HCT116 (cell line): ENCODE measurements at regions not wholly inside any gene's neighbourhood (a gene's known extent, or its start where the extent isn't known, plus 50 kb on each side); places are given as distances from the start of the nearest gene placed in this dataset.

ENCODE experiments used
- ATAC-seq: fragments of 200-7000 bp; cut with Tn5 transposase; 2 replicates; pipeline ENCODE4 v1.9.1; 2020; ENCODE audit warnings: mild to moderate bottlenecking, moderate library complexity
- BruUV-seq: library from RNA; stranded (reverse); fragments of 400-500 nt; replicated peaks from 2 replicates; lab custom pipeline; 2021; lab: Mats Ljungman, UMichigan
- CTCF ChIA-PET: fragments of 300-600 bp; sonication (Branson Sonifier 250); formaldehyde crosslinking; loops from one replicate; lab custom pipeline; 2021; ENCODE audit warnings: antibody characterized with exemption; lab: Charles Lee
- POLR2A ChIA-PET: fragments of 300-600, 350-600 bp; sonication (Branson Sonifier 250); formaldehyde crosslinking; loops from one replicate; lab custom pipeline; 2021; ENCODE audit warnings: antibody characterized with exemption; lab: Charles Lee
- RAD21 ChIA-PET, 2 experiments: fragments of 300-600 bp; sonication (Branson Sonifier 250); formaldehyde crosslinking; loops; one replicate each; lab custom pipeline; 2023; ENCODE audit warnings: low total read pairs in 2 of 2; ENCODE audit not compliant: uncharacterized antibody in 2 of 2, unreplicated experiment in 2 of 2, low non-redundant PET in 1 of 2; lab: Charles Lee
- DNase-seq: peaks from one replicate; pipeline ENCODE4 v3.0.0-alpha.2; 2010; ENCODE audit warnings: low read depth, low spot score
- H2AFZ ChIP-seq: fragments of 200-600 bp; shearing (Covaris generic), sonication (generic); 2 replicates; pipeline ENCODE4 v1.6.1; 2017; ENCODE audit warnings: low read depth, mixed run types, mixed read lengths, antibody characterized with exemption, low read length; ENCODE audit not compliant: poor library complexity, severe bottlenecking
- H3K27ac ChIP-seq: 2 replicates; pipeline ENCODE4 v1.5.1; 2012; ENCODE audit warnings: low read depth, low read length
- H3K27me3 ChIP-seq: fragments of 200-600 bp; sonication (generic); 2 replicates; pipeline ENCODE4 v1.6.1; 2016; ENCODE audit warnings: mixed run types, low read length, mixed read lengths; ENCODE audit not compliant: insufficient read depth
- H3K36me3 ChIP-seq, 2 experiments: fragments of 200-500 bp in 1 of 2; fragments of 200-600 bp in 1 of 2; sonication (Bioruptor generic) in 1 of 2; sonication (generic) in 1 of 2; 2 replicates each; pipeline versions ENCODE4 v1.5.1 to v1.6.1; 2014 to 2016; ENCODE audit warnings: low read length in 2 of 2, inconsistent platforms in 1 of 2, mixed read lengths in 1 of 2, mixed run types in 1 of 2; ENCODE audit not compliant: insufficient read depth in 2 of 2, control insufficient read depth in 1 of 2
- H3K4me1 ChIP-seq, 2 experiments: fragments of 200-600 bp in 1 of 2; sonication (generic) in 1 of 2; 2 replicates each; pipeline versions ENCODE4 v1.5.1 to v1.6.1; 2012 to 2017; ENCODE audit warnings: low read length in 2 of 2, inconsistent platforms in 1 of 2, mild to moderate bottlenecking in 1 of 2, mixed read lengths in 1 of 2, mixed run types in 1 of 2, moderate library complexity in 1 of 2; ENCODE audit not compliant: insufficient read depth in 2 of 2, control insufficient read depth in 1 of 2
- H3K4me2 ChIP-seq: fragments of 200-600 bp; sonication (generic); 2 replicates; pipeline ENCODE4 v1.6.1; 2017; ENCODE audit warnings: mixed run types, low read length, mixed read lengths
- H3K4me3 ChIP-seq, 2 experiments: fragments of 200-600 bp in 1 of 2; sonication (generic) in 1 of 2; replicated peaks in 1 of 2; 2 replicates each; pipeline ENCODE4 v1.5.1; 2011 to 2016; ENCODE audit warnings: low read length in 2 of 2, control low read depth in 1 of 2, low read depth in 1 of 2, mild to moderate bottlenecking in 1 of 2, mixed read lengths in 1 of 2, mixed run types in 1 of 2
- H3K79me2 ChIP-seq: fragments of 200-600 bp; sonication (generic); 2 replicates; pipeline ENCODE4 v1.6.1; 2017; ENCODE audit warnings: mild to moderate bottlenecking, mixed run types, low read length, moderate library complexity, mixed read lengths; ENCODE audit not compliant: insufficient read depth
- H3K9ac ChIP-seq: fragments of 200-600 bp; sonication (generic); 2 replicates; pipeline ENCODE4 v1.6.1; 2016; ENCODE audit warnings: low read length, mixed read lengths
- H3K9me2 ChIP-seq: fragments of 200-600 bp; sonication (generic), shearing (Covaris generic); 2 replicates; pipeline ENCODE4 v1.6.1; 2017; ENCODE audit warnings: mixed run types, mild to moderate bottlenecking, moderate library complexity; ENCODE audit not compliant: insufficient read depth
- H3K9me3 ChIP-seq, 2 experiments: fragments of 200-500 bp in 1 of 2; fragments of 200-600 bp in 1 of 2; sonication (Bioruptor generic) in 1 of 2; sonication (generic) in 1 of 2; 2 replicates each; pipeline ENCODE4 v1.6.1; 2014 to 2017; ENCODE audit warnings: low read length in 2 of 2, mixed read lengths in 2 of 2, inconsistent platforms in 1 of 2, low read depth in 1 of 2, mild to moderate bottlenecking in 1 of 2, mixed run types in 1 of 2, moderate library complexity in 1 of 2; ENCODE audit not compliant: control insufficient read depth in 1 of 2, insufficient read depth in 1 of 2
- H4K20me1 ChIP-seq: fragments of 200-600 bp; sonication (generic), shearing (Covaris generic); 2 replicates; pipeline ENCODE4 v1.6.1; 2017; ENCODE audit warnings: mixed run types, mild to moderate bottlenecking, moderate library complexity; ENCODE audit not compliant: insufficient read depth
- CBX3 ChIP-seq: IDR thresholded peaks from 2 replicates; pipeline ENCODE4 v1.6.1; 2012; ENCODE audit warnings: low read depth
- CTCF ChIP-seq, 3 experiments: fragments of 200-600 bp in 1 of 3; sonication (generic) in 1 of 3; IDR thresholded peaks in 2 of 3; conservative IDR thresholded peaks in 1 of 3; 2 replicates each; pipeline ENCODE4 v1.5.1; 2012 to 2017; ENCODE audit warnings: low read depth in 2 of 3, low read length in 2 of 3, antibody characterized with exemption in 1 of 3, borderline replicate concordance in 1 of 3, control low read depth in 1 of 3, mild to moderate bottlenecking in 1 of 3, mixed read lengths in 1 of 3, mixed run types in 1 of 3, moderate library complexity in 1 of 3; ENCODE audit not compliant: insufficient read depth in 1 of 3
- EGR1 ChIP-seq: IDR thresholded peaks from 2 replicates; pipeline ENCODE4 v1.6.1; 2012; ENCODE audit warnings: low read depth
- ELF1 ChIP-seq: IDR thresholded peaks from 2 replicates; pipeline ENCODE4 v1.6.1; 2012; ENCODE audit warnings: low read depth, borderline replicate concordance
- EZH2 ChIP-seq: fragments of 200-600 bp; sonication (generic); IDR thresholded peaks from 2 replicates; pipeline ENCODE4 v1.6.1; 2017; ENCODE audit warnings: antibody characterized with exemption, mixed run types
- EZH2phosphoT487 ChIP-seq: fragments of 200-600 bp; IDR thresholded peaks from 2 replicates; pipeline ENCODE4 v1.6.1; 2018; ENCODE audit warnings: antibody characterized with exemption, borderline replicate concordance
- FOSL1 ChIP-seq: IDR thresholded peaks from 2 replicates; pipeline ENCODE4 v1.6.1; 2012; ENCODE audit warnings: low read depth
- POLR2AphosphoS5 ChIP-seq: IDR thresholded peaks from 2 replicates; pipeline ENCODE4 v1.6.1; 2011; ENCODE audit warnings: mild to moderate bottlenecking, low read depth, low read length, moderate library complexity
- RAD21 ChIP-seq: IDR thresholded peaks from 2 replicates; pipeline ENCODE4 v1.6.1; 2012; ENCODE audit warnings: low read depth, mild to moderate bottlenecking
- REST ChIP-seq: IDR thresholded peaks from 2 replicates; pipeline ENCODE4 v1.6.1; 2012; ENCODE audit warnings: low read depth
- SIN3A ChIP-seq: IDR thresholded peaks from 2 replicates; pipeline ENCODE4 v1.6.1; 2012; ENCODE audit warnings: low read depth
- SP1 ChIP-seq: IDR thresholded peaks from 2 replicates; pipeline ENCODE4 v1.6.1; 2012; ENCODE audit warnings: low read depth
- TCF7L2 ChIP-seq: IDR thresholded peaks from 2 replicates; pipeline ENCODE4 v1.7.0; 2011; ENCODE audit warnings: borderline replicate concordance, inconsistent platforms; ENCODE audit not compliant: insufficient read depth, insufficient read length; ENCODE audit errors: extremely low read depth
- YY1 ChIP-seq: IDR thresholded peaks from 2 replicates; pipeline ENCODE4 v1.6.1; 2011; ENCODE audit warnings: low read length, low read depth, moderate library complexity, mild to moderate bottlenecking; ENCODE audit not compliant: insufficient replicate concordance; ENCODE audit errors: extremely low read depth
- ZFX ChIP-seq: fragments of 450-650 bp; IDR thresholded peaks from 2 replicates; pipeline ENCODE4 v1.6.1; 2017
- ZNF274 ChIP-seq: fragments of 200-500 bp; sonication (Bioruptor generic); IDR thresholded peaks from 2 replicates; pipeline ENCODE4 v1.6.1; 2014; ENCODE audit warnings: mild to moderate bottlenecking, low read depth, low read length, inconsistent platforms
- intact Hi-C: fragments of 100-400 bp; cut with micrococcal nuclease; formaldehyde crosslinking; loops from 2 replicates; pipeline ENCODE4 v1.10.0; 2022
- TF ChIP-seq, protein P1 (sequence below): IDR thresholded peaks from 2 replicates; pipeline ENCODE4 v1.6.1; 2012
- TF ChIP-seq, protein P2 (sequence below): IDR thresholded peaks from 2 replicates; pipeline ENCODE4 v1.6.1; 2012
- TF ChIP-seq, protein P3 (sequence below): IDR thresholded peaks from 2 replicates; pipeline ENCODE4 v1.6.1; 2011; ENCODE audit warnings: mild to moderate bottlenecking, low read length, moderate library complexity; ENCODE audit not compliant: insufficient replicate concordance; ENCODE audit errors: extremely low read depth

- ChIA-PET POLR2A (no interaction called here), RAD21 (no interaction called here), CTCF (no interaction called here)
- DNase-seq (no peak), ATAC-seq (no peak)
- Histone ChIP-seq H3K9me2 (no peaks in the 10 kb centered on the region), H3K4me1 (no peaks in the 10 kb centered on the region), H4K20me1 (no peaks in the 10 kb centered on the region), H3K36me3 (no peaks in the 10 kb centered on the region), H3K79me2 (no peaks in the 10 kb centered on the region), H3K9ac (no peak overlapping the region), H3K4me3 (no peak overlapping the region), H3K9me3 (peaks cover 41 to 51% of the 10 kb centered on the region in 2 experiments; a peak in 2 of 4 replicates), H3K27ac (no peak overlapping the region), H3K4me2 (no peak overlapping the region), H2AFZ (no peak overlapping the region), H3K27me3 (no peaks in the 10 kb centered on the region)
- TF ChIP-seq POLR2AphosphoS5 = no peak
- TF ChIP-seq EZH2 = no peak
- TF ChIP-seq RAD21 = no peak
- TF ChIP-seq, protein P1, sequence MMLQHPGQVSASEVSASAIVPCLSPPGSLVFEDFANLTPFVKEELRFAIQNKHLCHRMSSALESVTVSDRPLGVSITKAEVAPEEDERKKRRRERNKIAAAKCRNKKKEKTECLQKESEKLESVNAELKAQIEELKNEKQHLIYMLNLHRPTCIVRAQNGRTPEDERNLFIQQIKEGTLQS = no peak
- no peak for TF ChIP-seq CBX3
- no peak for TF ChIP-seq ZNF274
- TF ChIP-seq ZFX = no peak
- TF ChIP-seq EZH2phosphoT487 = no peak
- TF ChIP-seq REST = no peak
- TF ChIP-seq SIN3A = no peak
- no peak for TF ChIP-seq TCF7L2
- no peak for TF ChIP-seq SP1
- no peak for TF ChIP-seq FOSL1
- TF ChIP-seq, protein P2, sequence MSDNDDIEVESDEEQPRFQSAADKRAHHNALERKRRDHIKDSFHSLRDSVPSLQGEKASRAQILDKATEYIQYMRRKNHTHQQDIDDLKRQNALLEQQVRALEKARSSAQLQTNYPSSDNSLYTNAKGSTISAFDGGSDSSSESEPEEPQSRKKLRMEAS = no peak
- TF ChIP-seq EGR1 = no peak
- TF ChIP-seq, protein P3, sequence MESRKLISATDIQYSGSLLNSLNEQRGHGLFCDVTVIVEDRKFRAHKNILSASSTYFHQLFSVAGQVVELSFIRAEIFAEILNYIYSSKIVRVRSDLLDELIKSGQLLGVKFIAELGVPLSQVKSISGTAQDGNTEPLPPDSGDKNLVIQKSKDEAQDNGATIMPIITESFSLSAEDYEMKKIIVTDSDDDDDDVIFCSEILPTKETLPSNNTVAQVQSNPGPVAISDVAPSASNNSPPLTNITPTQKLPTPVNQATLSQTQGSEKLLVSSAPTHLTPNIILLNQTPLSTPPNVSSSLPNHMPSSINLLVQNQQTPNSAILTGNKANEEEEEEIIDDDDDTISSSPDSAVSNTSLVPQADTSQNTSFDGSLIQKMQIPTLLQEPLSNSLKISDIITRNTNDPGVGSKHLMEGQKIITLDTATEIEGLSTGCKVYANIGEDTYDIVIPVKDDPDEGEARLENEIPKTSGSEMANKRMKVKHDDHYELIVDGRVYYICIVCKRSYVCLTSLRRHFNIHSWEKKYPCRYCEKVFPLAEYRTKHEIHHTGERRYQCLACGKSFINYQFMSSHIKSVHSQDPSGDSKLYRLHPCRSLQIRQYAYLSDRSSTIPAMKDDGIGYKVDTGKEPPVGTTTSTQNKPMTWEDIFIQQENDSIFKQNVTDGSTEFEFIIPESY = no peak
- TF ChIP-seq CTCF (IDR thresholded peaks at IDR 0.05 in 2 of 3, conservative IDR thresholded peaks at IDR 0.05 in 1 of 3; ENCODE audit: borderline replicate concordance in 1 of 3, insufficient read depth in 1 of 3, low read depth in 2 of 3, low read length in 2 of 3) = no peak
- no peak for TF ChIP-seq ELF1
- no peak for TF ChIP-seq YY1
- no TSS peak for BruUV-seq
- intact Hi-C loops = no loop called here
Measured at GRCh38 chr10:105707603-105708002, 1066.5 kb downstream of the SORCS3 start.
